Brain pericyte (primary cell): ENCODE measurements at regions not wholly inside any gene's neighbourhood (a gene's known extent, or its start where the extent isn't known, plus 50 kb on each side); places are given as distances from the start of the nearest gene placed in this dataset.
A peak's percentile ranks its signal among the peaks of the same experiment; 100 is the strongest.
"Not testable (repeated sequence)": the region's sequence is repeated elsewhere in the genome, so short reads cannot be mapped to it uniquely, and the experiment has no call there.

Experiments
- DNase-seq: peaks from one replicate; pipeline ENCODE4 v3.0.0-alpha.2; 2012; ENCODE audit warnings: low read depth, low spot score

GRCh38 chr3:164380156-164380555 lies 698.1 kb downstream of the SI start:
- DNase-seq = no peak

- DNase-seq = no peak
Observed at GRCh38 chr3:164377466-164377865, 700.8 kb downstream of the SI start.

GRCh38 chr3:164375995-164376394 lies 702.3 kb downstream of the SI start:
- no peak for DNase-seq

GRCh38 chr3:164375538-164375937 lies 702.8 kb downstream of the SI start:
- no peak for DNase-seq

- no peak for DNase-seq
Observed at GRCh38 chr3:164371681-164372080, 706.6 kb downstream of the SI start.

GRCh38 chr3:164370970-164371369 lies 707.3 kb downstream of the SI start:
- no peak for DNase-seq

GRCh38 chr3:164365242-164365641 lies 713.1 kb downstream of the SI start:
- DNase-seq = no peak

- no peak for DNase-seq
Observed at GRCh38 chr3:164364111-164364510, 714.2 kb downstream of the SI start.

- DNase-seq = peak; percentile 11
Observed at GRCh38 chr3:164360738-164361406, 717.4 kb downstream of the SI start.

- no peak for DNase-seq
Observed at GRCh38 chr3:164360078-164360578, 718.2 kb downstream of the SI start.

- DNase-seq = no peak
Observed at GRCh38 chr3:164352991-164353390, 725.3 kb downstream of the SI start.

- DNase-seq = no peak
Observed at GRCh38 chr3:164351131-164351530, 727.2 kb downstream of the SI start.

GRCh38 chr3:164342206-164342605 lies 736.1 kb downstream of the SI start:
- DNase-seq = not testable (repeated sequence)

GRCh38 chr3:164341086-164341485 lies 737.2 kb downstream of the SI start:
- DNase-seq = no peak

- DNase-seq = no peak
Observed at GRCh38 chr3:164340273-164340672, 738.0 kb downstream of the SI start.

- DNase-seq = peak; percentile 8
Observed at GRCh38 chr3:164332831-164333802, 745.2 kb downstream of the SI start.

GRCh38 chr3:164326714-164327113 lies 751.6 kb downstream of the SI start:
- no peak for DNase-seq

GRCh38 chr3:164320962-164321361 lies 757.3 kb downstream of the SI start:
- no peak for DNase-seq

GRCh38 chr3:164306042-164306441 lies 772.3 kb downstream of the SI start:
- DNase-seq = no peak

- no peak for DNase-seq
Observed at GRCh38 chr3:164303894-164304293, 774.4 kb downstream of the SI start.

GRCh38 chr3:164302622-164303021 lies 775.7 kb downstream of the SI start:
- no peak for DNase-seq

- DNase-seq = not testable (repeated sequence)
Observed at GRCh38 chr3:164291486-164291885, 786.8 kb downstream of the SI start.

- no peak for DNase-seq
Observed at GRCh38 chr3:164278550-164278949, 799.7 kb downstream of the SI start.
